AG04449 (cell line): ENCODE measurements at regions not wholly inside any gene's neighbourhood (a gene's known extent, or its start where the extent isn't known, plus 50 kb on each side); places are given as distances from the start of the nearest gene placed in this dataset.

Source experiments
- CTCF ChIA-PET: fragments of 350-600 bp; formaldehyde crosslinking; extraction: SDS; loops from one replicate; lab custom pipeline; 2021; ENCODE audit warnings: antibody characterized with exemption; lab: Yijun Ruan, JAX
- POLR2A ChIA-PET: fragments of 400-600, 350-600 bp; formaldehyde crosslinking; extraction: SDS; loops from one replicate; lab custom pipeline; 2020; ENCODE audit warnings: antibody characterized with exemption, inconsistent platforms; lab: Yijun Ruan, JAX
- DNase-seq: peaks from one replicate; pipeline ENCODE4 v3.0.0-alpha.2; 2010; ENCODE audit warnings: low read depth, low spot score
- H3K4me3 ChIP-seq: 2 replicates; pipeline ENCODE4 v1.5.1; 2011; ENCODE audit warnings: low read depth, mild to moderate bottlenecking, control low read depth, low read length
- CTCF ChIP-seq: IDR thresholded peaks from one replicate; pipeline ENCODE4 v1.5.1; 2011; ENCODE audit warnings: mild to moderate bottlenecking, moderate library complexity, low read length, control low read depth, inconsistent platforms; ENCODE audit not compliant: insufficient read depth; ENCODE audit errors: missing control alignments

GRCh38 chr6:87873556-87873955 lies 171.5 kb upstream of the AKIRIN2 start:
- TF ChIP-seq CTCF: no peak
- ChIA-PET CTCF (no interaction called here), POLR2A (no interaction called here)
- no peak for DNase-seq
- H3K4me3 ChIP-seq: no peak overlapping the region

- TF ChIP-seq CTCF: no peak
- no peak for DNase-seq
- H3K4me3 ChIP-seq: no peak overlapping the region
- POLR2A ChIA-PET: no interaction called here
- CTCF ChIA-PET: no interaction called here
Measured at GRCh38 chr6:87870556-87870955, 168.5 kb upstream of the AKIRIN2 start.

GRCh38 chr6:87869064-87869905 lies 167.3 kb upstream of the AKIRIN2 start:
- DNase-seq: no peak
- no peak for TF ChIP-seq CTCF
- H3K4me3 ChIP-seq: no peak overlapping the region
- CTCF ChIA-PET: no interaction called here
- POLR2A ChIA-PET: no interaction called here

- no peak overlapping the region for H3K4me3 ChIP-seq
- CTCF ChIA-PET: no interaction called here
- POLR2A ChIA-PET: no interaction called here
- no peak for DNase-seq
- TF ChIP-seq CTCF: no peak
Measured at GRCh38 chr6:87860902-87861301, 158.9 kb upstream of the AKIRIN2 start.

GRCh38 chr6:87858440-87858839 lies 156.4 kb upstream of the AKIRIN2 start:
- CTCF ChIA-PET: no interaction called here
- POLR2A ChIA-PET: no interaction called here
- no peak for TF ChIP-seq CTCF
- DNase-seq: no peak
- H3K4me3 ChIP-seq: no peak overlapping the region

- DNase-seq: no peak
- ChIA-PET POLR2A (no interaction called here), CTCF (no interaction called here)
- no peak overlapping the region for H3K4me3 ChIP-seq
- no peak for TF ChIP-seq CTCF
Measured at GRCh38 chr6:87851674-87852299, 149.8 kb upstream of the AKIRIN2 start.
